NCI-H2107 (cell line): ENCODE measurements at regions not wholly inside any gene's neighbourhood (a gene's known extent, or its start where the extent isn't known, plus 50 kb on each side); places are given as distances from the start of the nearest gene placed in this dataset.

Experiments
- DNase-seq: peaks from one replicate; lab custom pipeline; 2025; lab: John Stamatoyannopoulos, UW

DNA sequence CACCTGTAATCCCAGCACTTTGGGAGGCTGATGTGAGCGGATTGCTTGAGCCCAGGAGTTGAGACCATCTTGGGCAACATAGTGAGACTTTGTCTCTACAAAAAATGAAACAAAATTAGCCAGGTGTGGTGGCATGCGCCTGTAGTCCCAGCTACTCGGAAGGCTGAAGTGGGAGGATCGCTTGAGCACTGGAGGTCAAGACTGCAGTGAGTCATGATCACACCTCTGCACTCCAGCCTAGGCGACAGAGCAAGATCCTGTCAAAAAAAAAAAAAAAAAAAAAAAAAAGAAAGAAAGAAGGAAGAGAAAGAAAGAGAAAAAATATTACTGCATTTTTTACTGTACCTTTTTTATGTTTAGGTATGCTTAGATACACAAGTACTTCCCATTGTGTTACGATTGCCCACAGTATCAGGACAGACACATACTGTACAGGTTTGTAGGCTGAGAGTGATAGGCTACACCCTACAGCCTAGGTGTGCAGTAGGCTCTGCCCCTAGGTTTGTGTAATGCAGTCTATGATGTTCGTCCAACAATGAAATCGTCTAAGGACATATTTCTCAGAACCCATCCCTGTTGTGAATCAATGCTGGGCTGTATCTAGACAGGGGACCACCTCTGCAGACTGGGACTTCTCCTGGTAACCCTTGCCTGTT is 160.4 kb upstream of the PWP1 start:
- no peak for DNase-seq

DNA sequence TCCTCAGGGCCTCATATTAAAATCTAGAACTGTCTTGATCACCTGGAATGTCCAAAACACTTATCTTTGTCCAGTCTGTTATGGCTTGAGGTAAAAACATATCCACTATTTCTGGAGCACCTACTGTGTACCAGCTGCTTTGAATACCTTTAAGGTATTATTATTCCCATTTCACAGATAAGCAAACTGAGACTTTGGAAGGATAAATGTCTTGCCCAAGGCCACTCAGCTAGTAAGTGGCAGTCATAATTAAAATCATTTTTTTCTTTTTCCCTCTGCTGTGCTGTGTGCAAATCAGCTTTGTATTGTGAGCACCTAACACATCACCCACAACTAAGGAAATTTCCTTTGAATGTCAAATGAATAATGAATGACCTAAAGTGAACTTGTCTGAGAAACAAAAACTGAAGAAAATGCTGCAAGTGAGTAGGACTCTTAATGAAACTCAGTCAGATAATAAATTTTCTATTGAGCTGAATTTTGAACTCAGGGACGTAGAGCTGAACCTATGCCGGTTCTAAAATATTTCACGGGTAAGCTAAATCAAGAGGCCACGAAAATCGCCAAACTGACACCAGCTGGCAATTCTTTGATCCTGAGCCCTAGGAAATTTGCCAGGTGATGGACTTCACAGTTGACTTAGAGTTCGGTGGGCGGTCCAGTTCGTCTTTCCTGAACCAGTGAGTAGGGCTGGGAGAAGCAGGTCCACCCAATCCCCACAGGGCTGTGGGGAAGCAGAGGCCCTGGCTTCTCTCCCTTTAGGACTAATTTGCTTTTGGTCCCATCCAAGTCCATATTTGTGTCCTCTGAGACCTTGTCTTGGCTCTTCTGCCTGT is 159.7 kb upstream of the PWP1 start:
- DNase-seq, result no peak

DNA sequence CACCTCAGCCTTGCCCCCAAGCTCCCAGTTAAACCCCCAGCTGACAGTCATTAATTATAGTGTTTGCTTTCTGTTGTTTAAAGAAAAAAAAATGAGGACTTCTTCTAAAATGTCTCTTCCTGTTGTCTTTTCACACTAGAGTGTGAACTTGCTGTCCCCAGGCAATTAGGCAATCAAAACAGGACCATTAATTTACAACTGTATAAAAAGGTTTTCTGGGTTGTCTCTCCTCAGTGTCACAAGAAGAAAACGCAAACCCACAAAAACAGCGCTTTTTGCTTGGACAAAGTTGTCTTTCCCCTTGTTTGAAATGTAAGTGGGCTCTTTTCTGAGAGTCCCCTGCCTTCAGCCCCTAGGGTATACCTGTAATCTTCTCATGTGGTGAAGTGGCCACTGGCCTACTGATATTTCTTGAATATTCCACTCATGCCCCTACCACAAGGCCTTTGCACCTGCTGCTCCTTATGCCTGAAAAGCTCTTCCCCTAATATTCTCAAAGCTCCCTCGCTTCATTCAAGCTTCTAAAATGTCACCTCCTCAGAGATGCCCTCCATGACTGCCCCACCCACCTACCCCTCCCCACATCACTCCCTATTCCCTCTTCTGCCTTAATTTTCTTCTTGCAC is 158.9 kb upstream of the PWP1 start:
- DNase-seq, result no peak

DNA sequence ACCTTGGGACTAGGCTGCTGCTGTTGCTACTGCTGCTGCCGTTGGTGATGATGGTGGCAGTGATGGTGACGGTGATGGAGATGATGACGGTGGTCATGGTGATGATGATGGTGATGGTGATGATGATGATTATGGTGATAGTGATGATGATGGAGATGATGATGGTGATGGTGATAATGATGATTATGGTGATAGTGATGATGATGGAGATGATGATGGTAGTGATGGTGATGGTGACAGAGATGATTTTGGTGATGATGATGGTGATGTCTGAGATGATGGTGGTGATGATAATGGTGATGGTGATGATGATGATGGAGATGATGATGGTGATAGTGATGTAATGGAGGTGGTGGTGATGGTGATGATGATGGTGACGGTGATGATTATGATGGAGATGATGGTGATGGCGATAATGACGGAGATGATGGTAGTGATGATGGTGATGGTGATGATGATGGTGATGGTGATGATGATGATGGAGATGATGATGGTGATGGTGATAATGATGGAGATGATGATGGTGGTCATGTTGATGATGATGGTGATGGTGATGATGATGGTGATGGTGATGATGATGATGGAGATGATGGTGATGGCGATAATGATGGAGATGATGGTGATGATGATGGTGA is 156.8 kb upstream of the PWP1 start:
- no peak for DNase-seq

DNA sequence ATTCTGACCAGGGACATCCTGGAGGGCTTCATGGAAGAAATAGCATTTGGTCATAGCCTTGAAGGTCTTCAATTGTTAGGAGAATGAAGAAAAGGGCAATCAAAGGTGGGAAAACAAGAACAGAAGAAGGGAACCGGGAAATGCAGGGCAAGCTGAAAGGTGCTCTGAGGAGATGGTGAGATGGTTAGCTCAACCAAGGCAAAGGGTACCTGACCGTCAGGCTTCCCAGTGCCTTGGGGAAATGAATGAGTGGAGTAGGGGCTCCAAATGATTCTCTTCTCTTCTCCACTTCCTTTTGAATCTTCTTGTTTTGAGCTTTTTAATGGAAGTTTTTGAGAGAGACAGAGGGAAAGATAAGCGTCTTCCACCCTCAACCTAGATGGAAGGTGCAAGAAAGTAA is 155.6 kb upstream of the PWP1 start:
- DNase-seq, result no peak

DNA sequence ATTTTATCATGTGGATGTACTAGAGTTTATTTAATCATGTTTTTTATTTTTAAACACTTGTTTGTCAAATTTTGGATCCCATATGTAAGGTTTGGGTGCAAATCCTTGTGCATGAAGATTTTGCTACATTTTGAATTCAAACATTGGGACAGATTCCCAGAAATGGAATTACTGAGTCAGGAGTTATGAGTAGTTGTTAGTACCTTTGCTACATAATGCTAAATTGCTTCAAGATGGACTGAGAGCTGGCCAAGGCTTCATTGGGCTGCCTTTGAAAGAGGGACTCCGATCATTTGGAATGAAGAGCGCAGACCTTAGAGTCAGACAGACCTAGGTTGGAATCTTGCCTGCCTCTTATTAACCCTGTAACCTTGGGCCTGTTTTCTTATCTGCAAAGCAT is 154.9 kb upstream of the PWP1 start:
- no peak for DNase-seq

DNA sequence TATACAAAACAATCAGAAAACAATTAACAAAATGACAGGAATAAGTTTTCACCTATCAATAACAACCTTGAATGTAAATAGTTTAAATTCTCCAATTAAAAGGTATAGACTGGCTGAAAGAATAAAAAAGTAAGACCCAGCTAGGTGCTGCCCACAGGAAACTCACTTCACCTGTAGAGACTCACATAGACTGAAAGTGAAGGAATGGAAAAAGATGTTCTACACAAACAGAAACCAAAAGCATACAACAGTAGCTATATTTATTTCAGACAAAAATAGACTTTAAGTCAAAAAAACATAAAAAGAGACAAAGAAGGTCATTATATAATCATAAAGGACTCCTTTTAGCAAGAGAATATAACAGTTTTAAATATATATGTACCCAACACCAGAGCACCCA is 152.4 kb upstream of the PWP1 start:
- no peak for DNase-seq

DNA sequence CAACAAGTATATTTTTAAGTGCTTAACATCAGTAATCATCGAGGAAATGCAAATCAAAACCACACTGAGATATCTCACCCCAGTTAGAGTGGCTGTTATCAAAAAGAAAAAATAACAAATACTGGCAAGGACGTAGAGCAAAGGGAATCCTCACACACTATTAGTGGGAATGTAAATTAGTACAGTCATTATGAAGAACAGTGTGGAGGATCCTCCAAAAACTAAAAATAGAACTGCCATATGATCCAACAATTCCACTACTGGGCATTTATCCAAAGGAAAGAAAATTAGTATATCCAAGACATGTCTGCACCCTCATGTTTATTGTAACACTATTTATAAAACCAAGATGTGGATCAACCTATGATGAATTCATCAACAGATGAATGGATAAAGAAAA is 149.0 kb upstream of the PWP1 start:
- no peak for DNase-seq

DNA sequence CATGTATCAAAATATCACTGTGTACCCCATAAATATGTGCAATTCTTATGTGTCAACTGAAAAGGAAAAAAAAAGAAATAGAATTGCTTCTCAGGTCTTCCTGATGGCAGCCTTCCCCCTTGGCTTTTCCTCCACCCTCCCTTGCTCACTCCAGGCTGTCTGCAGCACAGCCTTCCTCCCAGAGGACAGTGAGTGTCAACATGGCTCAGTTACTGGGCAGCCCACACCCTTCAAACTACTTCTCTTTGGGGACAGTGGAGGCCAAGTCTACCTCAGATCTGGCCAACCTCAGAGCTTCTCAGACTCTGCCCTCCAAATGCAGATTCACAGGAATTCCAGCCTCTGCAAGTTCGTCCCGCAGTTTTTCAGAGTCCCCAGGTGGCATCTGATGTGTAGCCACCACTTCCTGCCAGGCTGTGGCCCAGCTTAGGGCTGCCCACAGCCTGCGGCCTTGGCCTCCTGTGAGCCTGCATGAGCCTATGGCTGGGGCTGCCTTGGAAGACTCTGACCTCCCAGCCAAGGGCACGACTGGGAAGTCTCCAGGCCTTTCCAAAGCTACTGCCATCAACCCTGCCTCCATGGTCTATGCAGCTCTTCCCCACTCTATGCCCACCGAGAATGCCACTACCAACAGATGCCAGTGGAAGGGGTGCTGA is 148.0 kb upstream of the PWP1 start:
- no peak for DNase-seq

DNA sequence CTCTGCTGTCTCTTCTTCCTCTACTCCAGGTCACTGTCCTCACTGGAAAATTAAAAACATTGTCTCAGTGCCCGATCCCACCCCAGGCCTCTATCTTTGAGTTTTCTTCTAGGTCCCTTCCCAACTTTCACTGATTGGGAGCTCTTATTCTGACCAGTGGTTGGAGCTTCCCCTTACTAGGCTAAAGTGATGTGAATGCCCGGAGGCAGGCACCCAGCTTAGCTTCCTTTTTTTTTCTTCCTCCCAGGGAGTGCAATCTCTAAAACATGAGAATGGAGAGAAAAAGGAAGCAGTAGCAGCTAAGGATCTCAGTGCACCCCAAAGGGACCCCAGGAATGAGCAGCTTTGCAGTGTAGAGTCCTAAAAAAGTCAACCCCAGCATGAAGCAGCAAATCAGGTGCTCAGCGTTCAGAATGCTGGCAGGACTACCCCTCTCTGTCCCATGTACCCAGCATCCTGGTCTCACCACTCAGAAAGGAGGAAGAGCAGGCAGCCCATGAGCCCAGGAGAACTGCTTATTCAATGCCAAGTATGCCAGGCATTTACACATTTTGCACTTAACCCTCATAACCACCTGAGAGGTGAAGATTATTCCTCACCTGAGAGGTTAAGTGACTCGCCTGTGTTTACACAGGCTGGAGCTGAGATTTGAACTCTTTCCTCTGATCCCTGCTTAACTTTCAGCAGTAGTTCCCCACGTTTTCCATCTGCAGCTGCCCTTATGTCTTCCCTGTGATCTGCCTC is 146.2 kb upstream of the PWP1 start:
- no peak for DNase-seq

DNA sequence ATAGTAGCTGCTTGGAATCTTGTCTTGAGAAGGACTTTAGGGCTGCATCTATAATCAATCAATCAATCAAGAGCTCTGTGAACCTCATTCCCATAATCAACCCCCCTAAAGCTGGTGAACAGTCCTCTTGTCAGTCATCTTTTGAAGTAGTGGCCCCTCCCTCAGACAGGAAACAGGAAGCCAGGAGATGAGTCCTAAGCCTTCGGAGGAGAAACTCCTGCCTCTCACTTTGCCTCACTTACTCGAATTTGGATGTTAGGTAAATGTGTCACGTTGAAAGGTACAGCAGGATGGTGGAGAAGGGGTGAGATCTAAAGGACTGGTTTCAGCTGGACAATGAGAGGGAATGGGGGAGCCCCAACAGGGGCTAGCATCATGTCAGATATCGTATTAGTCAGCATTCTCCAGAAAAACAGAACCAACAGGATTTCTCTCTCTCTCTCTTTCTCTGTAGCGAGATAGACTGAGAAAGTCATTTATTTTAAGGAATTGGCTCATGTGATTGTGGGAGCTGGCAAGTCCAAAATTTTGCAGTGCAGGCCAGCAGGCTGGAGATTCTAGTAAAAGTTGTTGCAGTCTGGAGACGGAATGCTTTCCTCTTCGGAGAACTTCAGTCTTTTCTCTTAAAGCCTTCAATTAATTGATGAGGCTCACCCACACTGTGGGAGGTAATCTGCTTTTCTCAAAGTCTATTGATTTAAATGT is 144.4 kb upstream of the PWP1 start:
- DNase-seq, result no peak

DNA sequence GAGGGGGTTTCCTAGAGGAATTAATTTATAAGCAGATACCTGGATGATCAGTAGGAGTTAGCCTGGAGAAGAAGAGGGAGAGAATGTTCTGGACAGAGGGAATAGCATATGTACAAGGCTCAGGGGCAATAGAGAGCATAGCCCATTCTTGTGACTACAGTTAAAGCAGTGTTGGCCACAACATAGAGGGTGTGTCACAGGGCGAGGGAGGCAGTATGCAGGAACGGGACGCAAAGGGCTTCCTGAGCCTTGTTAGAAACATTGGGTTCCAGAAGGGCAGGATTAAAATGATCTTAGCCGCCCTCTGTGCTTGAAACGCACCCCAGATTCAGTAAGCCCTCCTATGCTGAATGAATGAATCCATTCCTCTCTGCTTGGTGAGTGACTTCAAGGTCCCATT is 142.2 kb upstream of the PWP1 start:
- no peak for DNase-seq

DNA sequence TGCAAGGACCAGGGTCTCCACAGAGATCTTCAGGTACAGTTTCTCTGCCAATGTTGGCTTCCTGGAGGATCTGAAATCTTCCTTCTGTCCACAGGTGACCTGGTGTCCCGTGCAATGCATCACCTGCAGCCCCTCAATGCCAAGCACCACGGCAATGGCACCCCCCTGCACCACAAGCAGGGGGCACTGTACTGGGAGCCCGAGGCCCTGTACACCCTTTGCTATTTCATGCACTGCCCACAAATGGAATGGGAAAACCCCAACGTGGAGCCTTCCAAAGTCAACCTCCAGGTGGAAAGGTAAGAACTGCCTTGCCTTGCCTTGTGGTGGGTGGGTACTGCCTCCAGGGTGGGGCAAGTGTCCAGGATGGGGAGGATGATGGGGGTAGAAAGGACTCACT is 141.8 kb upstream of the PWP1 start:
- no peak for DNase-seq

DNA sequence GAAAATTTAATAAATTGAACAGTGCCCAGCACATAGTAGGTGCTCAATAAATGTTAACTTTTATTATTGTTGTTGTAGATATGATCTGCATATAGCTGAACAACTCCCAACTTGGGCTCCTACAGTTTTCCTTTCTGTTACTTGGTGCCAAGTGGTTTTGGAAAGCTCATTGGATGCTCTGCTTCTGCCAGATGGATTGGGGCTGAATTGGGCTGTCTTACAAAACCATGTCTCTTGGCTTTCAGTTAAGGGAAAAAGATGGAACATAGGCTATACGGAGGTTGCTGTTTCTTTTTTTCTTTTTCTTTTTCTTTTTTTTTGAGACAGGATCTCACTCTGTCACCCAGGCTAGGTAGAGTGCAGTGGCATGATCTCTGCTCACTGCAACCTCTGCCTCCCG is 140.7 kb upstream of the PWP1 start:
- DNase-seq, result no peak

DNA sequence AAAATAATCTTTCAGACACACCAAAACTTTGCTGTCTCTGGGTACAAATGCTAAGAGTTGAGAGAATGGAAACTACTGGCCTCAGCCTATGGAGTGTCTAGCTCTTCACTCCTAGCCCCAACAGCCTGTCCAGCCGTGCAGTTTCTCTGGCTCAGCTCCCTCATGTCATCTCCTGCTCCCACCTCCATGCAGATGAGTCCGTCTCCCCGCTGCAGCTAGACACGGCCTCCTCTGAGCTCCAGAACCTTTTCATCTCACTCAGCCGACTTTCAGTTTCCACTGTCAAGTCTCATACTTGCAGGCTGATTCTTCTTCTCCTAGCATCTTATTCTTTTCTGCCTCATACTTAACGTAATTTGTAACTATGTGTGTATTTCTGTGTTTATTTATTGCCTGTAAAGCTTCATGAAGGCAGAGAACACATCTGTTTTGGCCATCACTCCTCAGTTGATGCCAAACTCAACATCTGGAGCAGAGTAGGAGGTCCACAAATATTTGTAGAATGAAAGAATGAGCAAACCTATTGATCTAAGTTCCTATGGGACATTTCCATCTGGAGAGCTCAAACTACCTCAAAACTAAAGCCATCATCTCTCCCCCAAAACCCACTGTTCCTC is 139.8 kb upstream of the PWP1 start:
- no peak for DNase-seq

DNA sequence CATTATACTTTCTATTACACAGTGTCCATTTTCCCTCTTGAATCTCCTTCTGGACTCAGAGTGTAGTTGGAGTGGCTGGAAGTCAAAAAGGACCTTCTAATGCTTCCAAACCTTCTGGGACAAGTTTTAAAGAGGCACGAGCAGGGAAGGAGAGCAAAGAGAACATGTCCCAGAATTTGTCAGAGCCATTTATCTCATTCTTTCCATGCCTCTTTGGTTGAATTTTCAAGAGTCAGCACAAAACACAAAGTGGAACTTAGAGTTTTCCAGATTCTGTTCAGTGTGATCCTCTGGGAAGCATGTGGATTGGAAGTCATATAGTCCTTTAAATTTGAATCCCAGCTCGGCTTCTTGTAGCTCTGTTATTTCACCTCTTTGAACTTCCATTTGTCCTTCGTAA is 138.2 kb upstream of the PWP1 start:
- no peak for DNase-seq

DNA sequence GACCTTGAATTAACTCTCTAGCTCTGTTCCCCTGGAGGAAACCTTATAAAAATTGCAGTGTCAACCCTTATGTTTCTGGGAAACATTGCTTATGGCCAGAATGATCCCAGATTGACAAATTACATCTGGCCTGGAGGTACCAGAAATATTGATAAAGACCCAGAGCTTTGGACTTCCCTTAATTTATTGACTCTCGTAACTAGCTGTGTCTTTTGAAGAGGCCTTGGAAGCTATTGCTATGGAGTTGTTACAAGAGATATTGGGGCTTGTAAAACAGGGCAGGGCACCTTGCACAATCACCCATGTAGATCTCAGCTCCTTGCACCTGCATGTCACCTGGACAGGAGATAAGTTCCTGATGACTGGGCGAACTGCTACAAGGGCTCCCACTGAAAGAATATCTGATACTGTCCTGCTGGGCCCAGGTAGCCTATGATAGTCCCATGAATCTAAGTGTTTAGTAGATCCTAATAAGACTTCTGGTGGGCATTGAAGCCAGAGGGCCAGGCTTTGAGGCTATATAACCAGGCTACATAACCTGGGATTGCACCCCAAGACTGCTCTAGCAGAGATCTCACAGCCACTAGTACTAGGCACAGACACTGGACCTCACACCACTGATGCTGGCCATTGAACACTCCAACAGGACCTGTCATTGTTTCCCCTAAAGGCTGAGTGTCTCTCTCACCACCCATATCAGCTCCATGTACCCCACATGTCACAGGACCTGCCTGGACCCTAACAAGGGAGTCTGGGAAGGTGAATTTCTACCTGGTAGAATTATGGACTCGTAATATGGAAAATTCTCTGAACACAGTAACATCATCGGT is 135.7 kb upstream of the PWP1 start:
- DNase-seq, result no peak

DNA sequence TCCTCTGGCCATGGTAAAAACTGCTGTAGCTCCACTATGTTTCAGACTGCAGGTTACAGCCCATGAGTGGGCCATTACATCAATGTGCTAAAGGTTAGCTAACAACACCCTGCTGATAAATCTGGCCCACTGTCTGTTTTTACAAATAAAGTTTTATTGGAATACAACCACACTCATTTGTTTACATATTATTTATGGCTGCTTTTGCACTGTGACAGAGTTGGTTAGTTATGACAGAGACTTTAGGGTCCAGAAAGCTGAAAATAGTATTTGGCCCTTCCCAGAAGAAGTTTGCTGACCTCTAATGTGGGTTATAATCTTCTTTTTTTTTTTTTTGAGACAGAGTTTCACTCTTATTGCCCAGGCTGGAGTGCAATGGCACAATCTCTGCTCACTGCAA is 134.2 kb upstream of the PWP1 start:
- no peak for DNase-seq

DNA sequence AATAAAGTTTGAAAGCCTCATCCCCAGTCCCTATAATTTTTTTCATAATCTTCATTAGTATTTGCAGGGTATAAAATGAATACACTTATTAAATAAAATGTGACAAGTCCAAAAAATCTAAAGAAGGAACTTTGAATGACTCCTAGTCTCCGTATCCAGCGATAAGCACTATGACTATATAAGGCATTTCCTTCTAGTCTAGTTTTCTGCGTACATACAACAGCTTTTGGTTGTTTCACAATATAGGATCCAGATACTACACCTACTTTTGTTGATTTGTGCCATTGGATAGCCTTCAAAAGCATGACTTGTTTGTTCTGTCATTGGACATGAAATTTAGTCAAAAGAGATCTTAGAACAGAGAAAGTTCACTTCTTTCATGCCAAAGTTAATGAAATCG is 133.3 kb upstream of the PWP1 start:
- DNase-seq, result no peak
